ENCODE measurements at regions not wholly inside any gene's neighbourhood (a gene's known extent, or its start where the extent isn't known, plus 50 kb on each side); places are given as distances from the start of the nearest gene placed in this dataset.

DNA sequence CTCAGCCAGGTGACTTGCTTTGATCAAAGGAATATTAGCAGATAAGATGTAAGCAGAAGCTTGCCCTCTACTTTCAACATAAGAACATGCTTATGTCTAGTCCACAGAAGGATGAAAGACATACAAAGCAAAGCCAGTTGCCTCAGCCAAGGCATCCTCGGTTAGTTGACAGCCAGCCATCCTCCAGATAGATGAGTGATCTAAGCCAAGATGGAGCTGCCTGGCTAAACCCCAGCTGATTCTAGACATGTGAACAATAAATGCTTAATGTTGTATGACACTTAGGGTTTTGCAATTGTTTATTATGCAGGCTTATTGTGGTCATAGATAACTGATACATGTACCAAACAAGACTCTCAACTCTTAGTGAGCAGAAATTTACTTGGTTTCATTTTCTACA is 157.6 kb upstream of the TMTC2 start:
- H4K20me1 ChIP-seq (replicated peaks in 1 of 2; ENCODE audit: control insufficient read depth in 1 of 2, insufficient read depth in 2 of 2, low read length in 2 of 2): no peaks in the 10 kb centered on the region
- DNase-seq (ENCODE audit: low read depth in 1 of 2, low spot score in 2 of 2) (no peak), FAIRE-seq (no peak)
- H3K9ac ChIP-seq (replicated peaks in 1 of 4; ENCODE audit: extremely low read depth in 1 of 4, low read depth in 3 of 4, low read length in 3 of 4): no peak overlapping the region
- H2BK12ac ChIP-seq (ENCODE audit: low read depth, low read length): no peak overlapping the region
- no peak overlapping the region for H2BK5ac ChIP-seq (ENCODE audit: low read depth, low read length)
- no peak overlapping the region for H3K27ac ChIP-seq (ENCODE audit: low read depth, low read length)
- H3K4me2 ChIP-seq (ENCODE audit: insufficient read depth in 1 of 2, low read depth in 2 of 2, low read length in 2 of 2): no peak overlapping the region
- H3K56ac ChIP-seq (replicated peaks; ENCODE audit: insufficient read length, low read depth, low read length): no peak overlapping the region
- H2AFZ ChIP-seq (ENCODE audit: low read length): no peak overlapping the region
- no peak overlapping the region for H3K14ac ChIP-seq (ENCODE audit: insufficient read length)
- ChIA-PET POLR2A (ENCODE audit: partially characterized antibody) (no interaction called here), CTCF (ENCODE audit: partially characterized antibody) (interaction anchor here (1.1 to 4.1 kb wide), 4 partner anchors 11 to 98 kb away, joined by 3 to 27 read pairs (median 11); no protein-coding TSS in a partner anchor)
- H3K4me1 ChIP-seq (replicated peaks in 1 of 4; ENCODE audit: control insufficient read depth in 3 of 4, insufficient read depth in 4 of 4, low read length in 3 of 4): no peaks in the 10 kb centered on the region
- no peaks in the 10 kb centered on the region for H3K79me2 ChIP-seq (ENCODE audit: control insufficient read depth in 1 of 2, insufficient read depth in 2 of 2, low read length in 2 of 2)
- H3K23me2 ChIP-seq (ENCODE audit: low read depth, low read length): no peaks in the 10 kb centered on the region
- no peak overlapping the region for H2AK5ac ChIP-seq (ENCODE audit: low read depth, low read length)
- no peak overlapping the region for H3K4me3 ChIP-seq (ENCODE audit: extremely low read depth in 1 of 4, insufficient read depth in 2 of 4, low read depth in 3 of 4, low read length in 4 of 4)
- no peak overlapping the region for H3K4ac ChIP-seq (replicated peaks; ENCODE audit: insufficient read length, low read depth, low read length)
- no peak overlapping the region for H4K8ac ChIP-seq (ENCODE audit: extremely low read depth, insufficient read depth, low read length)
- H4K91ac ChIP-seq (replicated peaks; ENCODE audit: insufficient read length, low read length): no peak overlapping the region
- WGBS, 2 experiments (ENCODE audit: extremely low coverage in 1 of 2, insufficient coverage in 1 of 2, insufficient read length in 1 of 2, insufficient replicate concordance in 2 of 2, low coverage in 1 of 2, low lambda C conversion rate in 2 of 2, missing lambda C conversion rate in 1 of 2): 89% methylated on average over 1 of the region's 1 CpG; no CpG with 5 or more reads in 1 of the 2 experiments
- no peak overlapping the region for H3K23ac ChIP-seq (ENCODE audit: insufficient read length)
- no peak overlapping the region for H3K18ac ChIP-seq (ENCODE audit: extremely low read depth, low read length)
- H3K36me3 ChIP-seq (ENCODE audit: control insufficient read depth in 2 of 4, insufficient read depth in 4 of 4, low read length in 3 of 4): no peaks in the 10 kb centered on the region
- no peak overlapping the region for H2BK15ac ChIP-seq (ENCODE audit: low read length)
- no peaks in the 10 kb centered on the region for H3K27me3 ChIP-seq (replicated peaks in 1 of 4; ENCODE audit: control insufficient read depth in 3 of 4, extremely low read depth in 1 of 4, insufficient read depth in 3 of 4, low read length in 3 of 4)
- H4K5ac ChIP-seq (ENCODE audit: insufficient read length, low read depth, low read length): no peak overlapping the region
- no peaks in the 10 kb centered on the region for H3K9me3 ChIP-seq (ENCODE audit: insufficient read depth in 2 of 2, low read depth in 1 of 2, low read length in 1 of 2)
- no peak overlapping the region for H2BK20ac ChIP-seq (ENCODE audit: low read length)
- H2BK120ac ChIP-seq (replicated peaks; ENCODE audit: low read depth, low read length): no peak overlapping the region
- H3K79me1 ChIP-seq (ENCODE audit: low read depth, low read length): no peaks in the 10 kb centered on the region
- TF ChIP-seq POLR2A (IDR thresholded peaks at IDR 0.05; ENCODE audit: control extremely low read depth in 1 of 2, low read depth in 2 of 2, low read length in 2 of 2): no peak
- TF ChIP-seq RNF2 (IDR thresholded peaks at IDR 0.05; ENCODE audit: borderline replicate concordance, low read depth, low read length, missing control alignments, poor library complexity, severe bottlenecking): no peak
- TF ChIP-seq, protein P1, sequence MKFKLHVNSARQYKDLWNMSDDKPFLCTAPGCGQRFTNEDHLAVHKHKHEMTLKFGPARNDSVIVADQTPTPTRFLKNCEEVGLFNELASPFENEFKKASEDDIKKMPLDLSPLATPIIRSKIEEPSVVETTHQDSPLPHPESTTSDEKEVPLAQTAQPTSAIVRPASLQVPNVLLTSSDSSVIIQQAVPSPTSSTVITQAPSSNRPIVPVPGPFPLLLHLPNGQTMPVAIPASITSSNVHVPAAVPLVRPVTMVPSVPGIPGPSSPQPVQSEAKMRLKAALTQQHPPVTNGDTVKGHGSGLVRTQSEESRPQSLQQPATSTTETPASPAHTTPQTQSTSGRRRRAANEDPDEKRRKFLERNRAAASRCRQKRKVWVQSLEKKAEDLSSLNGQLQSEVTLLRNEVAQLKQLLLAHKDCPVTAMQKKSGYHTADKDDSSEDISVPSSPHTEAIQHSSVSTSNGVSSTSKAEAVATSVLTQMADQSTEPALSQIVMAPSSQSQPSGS (IDR thresholded peaks at IDR 0.05; ENCODE audit: low read length): no peak
- no peak for TF ChIP-seq GTF2F1 (IDR thresholded peaks at IDR 0.05; ENCODE audit: borderline replicate concordance, low read depth, low read length)
- no peak for TF ChIP-seq SP2 (IDR thresholded peaks at IDR 0.05; ENCODE audit: low read length)
- TF ChIP-seq, protein P2, sequence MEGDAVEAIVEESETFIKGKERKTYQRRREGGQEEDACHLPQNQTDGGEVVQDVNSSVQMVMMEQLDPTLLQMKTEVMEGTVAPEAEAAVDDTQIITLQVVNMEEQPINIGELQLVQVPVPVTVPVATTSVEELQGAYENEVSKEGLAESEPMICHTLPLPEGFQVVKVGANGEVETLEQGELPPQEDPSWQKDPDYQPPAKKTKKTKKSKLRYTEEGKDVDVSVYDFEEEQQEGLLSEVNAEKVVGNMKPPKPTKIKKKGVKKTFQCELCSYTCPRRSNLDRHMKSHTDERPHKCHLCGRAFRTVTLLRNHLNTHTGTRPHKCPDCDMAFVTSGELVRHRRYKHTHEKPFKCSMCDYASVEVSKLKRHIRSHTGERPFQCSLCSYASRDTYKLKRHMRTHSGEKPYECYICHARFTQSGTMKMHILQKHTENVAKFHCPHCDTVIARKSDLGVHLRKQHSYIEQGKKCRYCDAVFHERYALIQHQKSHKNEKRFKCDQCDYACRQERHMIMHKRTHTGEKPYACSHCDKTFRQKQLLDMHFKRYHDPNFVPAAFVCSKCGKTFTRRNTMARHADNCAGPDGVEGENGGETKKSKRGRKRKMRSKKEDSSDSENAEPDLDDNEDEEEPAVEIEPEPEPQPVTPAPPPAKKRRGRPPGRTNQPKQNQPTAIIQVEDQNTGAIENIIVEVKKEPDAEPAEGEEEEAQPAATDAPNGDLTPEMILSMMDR (IDR thresholded peaks at IDR 0.05; ENCODE audit: control extremely low read depth in 1 of 3, insufficient read depth in 1 of 3, low read depth in 1 of 3, low read length in 3 of 3): no peak
- no peak for TF ChIP-seq ZNF274 (IDR thresholded peaks at IDR 0.05; ENCODE audit: borderline replicate concordance, extremely low read depth, low read length)
- no peak for TF ChIP-seq KDM5A (IDR thresholded peaks at IDR 0.05; ENCODE audit: low read length)
- TF ChIP-seq SP1 (IDR thresholded peaks at IDR 0.05; ENCODE audit: low read depth, low read length): no peak
- no peak for TF ChIP-seq BRCA1 (IDR thresholded peaks at IDR 0.05; ENCODE audit: low read depth, low read length)
